Ishikawa (cell line): ENCODE measurements at regions not wholly inside any gene's neighbourhood (a gene's known extent, or its start where the extent isn't known, plus 50 kb on each side); places are given as distances from the start of the nearest gene placed in this dataset.

Experiments
- CEBPB ChIP-seq: IDR thresholded peaks from 2 replicates; pipeline ENCODE4 v1.6.1; 2012
- CREB1 ChIP-seq: IDR thresholded peaks from 2 replicates; pipeline ENCODE4 v1.6.1; 2012; ENCODE audit warnings: low read depth
- EGR1 ChIP-seq: IDR thresholded peaks from 2 replicates; pipeline ENCODE4 v1.6.1; 2012
- EP300 ChIP-seq: IDR thresholded peaks from 2 replicates; pipeline ENCODE4 v1.6.1; 2012; ENCODE audit warnings: borderline replicate concordance
- FOXM1 ChIP-seq: IDR thresholded peaks from 2 replicates; pipeline ENCODE4 v1.6.1; 2012; ENCODE audit warnings: low read depth, borderline replicate concordance
- MAX ChIP-seq: IDR thresholded peaks from 2 replicates; pipeline ENCODE4 v1.6.1; 2012
- NFIC ChIP-seq: IDR thresholded peaks from 2 replicates; pipeline ENCODE4 v1.6.1; 2012
- RAD21 ChIP-seq: IDR thresholded peaks from 2 replicates; pipeline ENCODE4 v1.6.1; 2012; ENCODE audit warnings: low read depth
- REST ChIP-seq: IDR thresholded peaks from 2 replicates; pipeline ENCODE4 v1.6.1; 2012; ENCODE audit warnings: low read depth, mild to moderate bottlenecking
- TAF1 ChIP-seq: IDR thresholded peaks from 2 replicates; pipeline ENCODE4 v1.6.1; 2012; ENCODE audit warnings: low read depth, mild to moderate bottlenecking
- TCF12 ChIP-seq: IDR thresholded peaks from 2 replicates; pipeline ENCODE4 v1.6.1; 2012; ENCODE audit warnings: low read depth
- TEAD4 ChIP-seq: IDR thresholded peaks from 2 replicates; pipeline ENCODE4 v1.6.1; 2012
- USF1 ChIP-seq: IDR thresholded peaks from 2 replicates; pipeline ENCODE4 v1.6.1; 2012
- YY1 ChIP-seq: IDR thresholded peaks from 2 replicates; pipeline ENCODE4 v1.6.1; 2012; ENCODE audit warnings: low read depth
- ZBTB7A ChIP-seq: IDR thresholded peaks from 2 replicates; pipeline ENCODE4 v1.6.1; 2012; ENCODE audit warnings: low read depth

- no peak for TF ChIP-seq EP300
- no peak for TF ChIP-seq REST
- no peak for TF ChIP-seq RAD21
- TF ChIP-seq FOXM1 = no peak
- no peak for TF ChIP-seq TAF1
- no peak for TF ChIP-seq MAX
- TF ChIP-seq TEAD4 = no peak
- no peak for TF ChIP-seq CREB1
- no peak for TF ChIP-seq TCF12
- no peak for TF ChIP-seq NFIC
- TF ChIP-seq ZBTB7A = no peak
- no peak for TF ChIP-seq USF1
- TF ChIP-seq YY1 = no peak
- no peak for TF ChIP-seq EGR1
- no peak for TF ChIP-seq CEBPB
Observed at GRCh38 chr6:19991176-19991575, 154.0 kb downstream of the ID4 start.

GRCh38 chr6:19994909-19995308, 157.7 kb downstream of the ID4 start:
- TF ChIP-seq EGR1 = no peak
- no peak for TF ChIP-seq ZBTB7A
- TF ChIP-seq CREB1 = no peak
- TF ChIP-seq REST = no peak
- TF ChIP-seq MAX = no peak

GRCh38 chr6:19995575-19996257, 158.5 kb downstream of the ID4 start:
- TF ChIP-seq NFIC (no peak), TAF1 (no peak), REST (no peak), EP300 (no peak), YY1 (no peak), CREB1 (no peak), EGR1 (no peak)

- TF ChIP-seq CREB1 (no peak), RAD21 (no peak), EP300 (no peak), TAF1 (no peak), EGR1 (no peak), YY1 (no peak), REST (no peak), USF1 (no peak), CEBPB (no peak), FOXM1 (no peak), NFIC (no peak), TEAD4 (no peak), MAX (no peak), TCF12 (no peak), ZBTB7A (no peak)
Observed at GRCh38 chr6:19997104-19997503, 159.9 kb downstream of the ID4 start.
